Choroid plexus epithelial cell (primary cell): ENCODE measurements at regions not wholly inside any gene's neighbourhood (a gene's known extent, or its start where the extent isn't known, plus 50 kb on each side); places are given as distances from the start of the nearest gene placed in this dataset.
"Not testable (repeated sequence)": the region's sequence is repeated elsewhere in the genome, so short reads cannot be mapped to it uniquely, and the experiment has no call there.

Experiments used
- DNase-seq: peaks from one replicate; pipeline ENCODE4 v3.0.0-alpha.2; 2010; ENCODE audit warnings: low read depth
- H3K4me3 ChIP-seq: 2 replicates; pipeline ENCODE4 v1.5.1; 2011; ENCODE audit warnings: low read depth, mild to moderate bottlenecking, control low read depth, low read length, moderate library complexity
- TF ChIP-seq, protein P1 (sequence below): conservative IDR thresholded peaks from 2 replicates; pipeline ENCODE4 v1.5.1; 2011; ENCODE audit warnings: low read depth, mild to moderate bottlenecking, control low read depth, inconsistent platforms, low read length, moderate library complexity

DNA sequence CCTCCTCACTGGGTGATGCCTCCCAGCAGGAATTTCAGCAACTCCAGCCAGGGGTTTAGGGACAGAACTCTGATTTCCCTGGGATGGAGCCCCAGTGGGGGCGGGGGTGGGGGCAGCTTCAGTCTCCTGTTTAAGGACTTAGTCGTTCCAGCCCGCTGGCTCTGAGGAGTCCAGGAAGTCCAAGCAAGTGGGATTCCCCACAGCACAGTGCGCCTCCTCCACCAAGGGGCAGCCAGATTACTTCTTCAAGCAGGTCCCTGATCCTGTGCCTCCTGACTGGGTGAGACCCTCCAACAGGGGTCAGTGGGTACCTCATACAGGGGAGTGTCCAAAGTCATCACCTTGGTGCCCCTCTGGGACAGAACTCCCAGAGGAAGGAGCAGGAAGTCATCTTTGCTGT lies 1438.4 kb upstream of the B3GALT2 start:
- TF ChIP-seq, protein P1, sequence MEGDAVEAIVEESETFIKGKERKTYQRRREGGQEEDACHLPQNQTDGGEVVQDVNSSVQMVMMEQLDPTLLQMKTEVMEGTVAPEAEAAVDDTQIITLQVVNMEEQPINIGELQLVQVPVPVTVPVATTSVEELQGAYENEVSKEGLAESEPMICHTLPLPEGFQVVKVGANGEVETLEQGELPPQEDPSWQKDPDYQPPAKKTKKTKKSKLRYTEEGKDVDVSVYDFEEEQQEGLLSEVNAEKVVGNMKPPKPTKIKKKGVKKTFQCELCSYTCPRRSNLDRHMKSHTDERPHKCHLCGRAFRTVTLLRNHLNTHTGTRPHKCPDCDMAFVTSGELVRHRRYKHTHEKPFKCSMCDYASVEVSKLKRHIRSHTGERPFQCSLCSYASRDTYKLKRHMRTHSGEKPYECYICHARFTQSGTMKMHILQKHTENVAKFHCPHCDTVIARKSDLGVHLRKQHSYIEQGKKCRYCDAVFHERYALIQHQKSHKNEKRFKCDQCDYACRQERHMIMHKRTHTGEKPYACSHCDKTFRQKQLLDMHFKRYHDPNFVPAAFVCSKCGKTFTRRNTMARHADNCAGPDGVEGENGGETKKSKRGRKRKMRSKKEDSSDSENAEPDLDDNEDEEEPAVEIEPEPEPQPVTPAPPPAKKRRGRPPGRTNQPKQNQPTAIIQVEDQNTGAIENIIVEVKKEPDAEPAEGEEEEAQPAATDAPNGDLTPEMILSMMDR = no peak
- H3K4me3 ChIP-seq = no peak overlapping the region
- DNase-seq = no peak

DNA sequence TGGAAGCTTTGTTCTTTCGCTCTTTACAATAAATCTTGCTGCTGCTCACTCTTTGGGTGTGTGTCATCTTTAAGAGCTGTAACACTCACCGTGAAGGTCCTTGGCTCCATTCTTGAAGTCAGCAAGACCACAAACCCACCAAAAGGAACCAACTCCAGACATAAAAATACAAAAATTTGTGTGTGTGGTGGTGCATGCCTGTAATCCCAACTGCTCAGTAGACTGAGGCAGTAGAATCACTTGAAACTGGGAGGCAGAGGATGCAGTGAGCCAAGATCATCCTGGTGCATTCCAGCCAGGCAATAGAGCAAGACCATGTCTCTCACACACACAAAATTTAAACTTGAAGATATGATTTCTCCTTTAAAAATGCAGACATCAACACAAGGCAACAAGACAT lies 1431.7 kb upstream of the B3GALT2 start:
- H3K4me3 ChIP-seq = no peak overlapping the region
- no peak for DNase-seq
- TF ChIP-seq, protein P1 = no peak

DNA sequence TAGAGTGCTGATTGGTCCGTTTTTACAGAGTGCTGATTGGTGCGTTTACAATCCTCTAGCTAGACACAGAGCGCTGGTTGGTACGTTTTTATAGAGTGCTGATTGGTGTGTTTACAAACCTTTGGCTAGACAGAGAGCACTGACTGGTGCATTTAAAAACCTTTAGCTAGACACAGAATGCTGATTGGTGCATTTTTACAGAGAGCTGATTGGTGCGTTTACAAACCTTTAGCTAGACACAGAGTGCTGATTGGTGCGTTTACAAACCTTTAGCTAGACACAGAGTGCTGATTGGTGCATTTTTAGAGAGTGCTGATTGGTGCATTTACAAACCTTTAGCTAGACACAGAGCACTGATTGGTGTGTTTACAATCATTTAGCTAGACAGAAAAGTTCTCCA lies 1430.9 kb upstream of the B3GALT2 start:
- not testable (repeated sequence) for H3K4me3 ChIP-seq, DNase-seq

DNA sequence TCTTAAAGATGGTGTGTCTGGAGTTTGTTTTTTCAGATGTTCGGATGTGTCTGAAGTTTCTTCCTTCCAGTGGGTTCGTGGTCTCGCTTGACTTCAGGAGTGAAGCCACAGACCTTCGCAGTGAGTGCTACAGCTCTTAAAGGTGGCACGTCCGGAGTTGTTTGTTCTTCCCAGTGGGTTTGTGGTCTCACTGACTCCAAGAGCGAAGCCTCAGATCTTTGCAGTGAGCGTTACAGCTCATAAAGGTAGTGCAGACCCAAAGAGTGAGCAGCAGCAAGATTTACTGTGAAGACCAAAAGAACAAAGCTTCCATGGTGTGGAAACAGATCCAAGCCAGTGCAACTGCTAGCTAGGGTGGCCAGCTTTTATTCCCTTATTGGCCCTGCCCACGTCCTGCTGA lies 1430.4 kb upstream of the B3GALT2 start:
- TF ChIP-seq, protein P1 = no peak
- no peak overlapping the region for H3K4me3 ChIP-seq
- DNase-seq = no peak

DNA sequence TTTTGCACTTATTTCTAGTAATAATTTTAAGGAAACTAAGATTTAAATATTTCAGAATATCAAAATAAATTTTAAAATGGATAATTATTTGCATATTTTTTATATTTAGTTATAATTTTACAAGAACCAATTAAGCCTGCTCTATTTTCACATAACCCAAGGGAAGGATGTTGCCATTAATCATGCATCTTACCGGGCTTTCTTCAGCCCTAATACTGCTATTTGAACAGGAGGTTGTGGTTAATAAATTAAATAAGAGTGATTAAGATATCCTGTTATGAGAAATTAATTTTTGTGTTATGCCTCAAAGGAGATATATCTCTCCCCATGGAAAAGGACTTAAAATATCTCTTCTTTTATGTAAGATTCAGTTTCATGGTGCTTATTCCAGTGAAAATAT lies 1415.8 kb upstream of the B3GALT2 start:
- no peak for DNase-seq
- H3K4me3 ChIP-seq = no peak overlapping the region
- TF ChIP-seq, protein P1 = no peak

DNA sequence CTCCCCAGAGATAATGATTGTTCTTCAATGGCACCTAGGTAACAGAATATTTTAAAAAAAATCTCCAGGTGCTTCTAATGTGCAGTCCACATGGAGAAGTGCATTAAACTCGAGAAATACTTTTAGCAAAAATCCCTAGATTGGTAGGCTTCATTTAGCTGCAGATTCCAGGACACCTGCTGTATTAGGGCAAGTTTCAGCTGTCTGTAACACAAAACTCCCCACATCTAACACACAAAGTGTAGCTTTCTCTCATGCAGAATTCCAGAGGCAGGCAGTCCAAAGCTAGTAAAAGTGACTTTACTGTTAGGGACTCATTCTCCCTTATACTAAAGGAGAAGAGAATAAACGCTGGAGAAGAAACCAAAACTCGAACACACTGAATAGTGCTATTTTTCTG lies 1414.3 kb upstream of the B3GALT2 start:
- DNase-seq = no peak
- TF ChIP-seq, protein P1 = no peak
- H3K4me3 ChIP-seq = no peak overlapping the region

DNA sequence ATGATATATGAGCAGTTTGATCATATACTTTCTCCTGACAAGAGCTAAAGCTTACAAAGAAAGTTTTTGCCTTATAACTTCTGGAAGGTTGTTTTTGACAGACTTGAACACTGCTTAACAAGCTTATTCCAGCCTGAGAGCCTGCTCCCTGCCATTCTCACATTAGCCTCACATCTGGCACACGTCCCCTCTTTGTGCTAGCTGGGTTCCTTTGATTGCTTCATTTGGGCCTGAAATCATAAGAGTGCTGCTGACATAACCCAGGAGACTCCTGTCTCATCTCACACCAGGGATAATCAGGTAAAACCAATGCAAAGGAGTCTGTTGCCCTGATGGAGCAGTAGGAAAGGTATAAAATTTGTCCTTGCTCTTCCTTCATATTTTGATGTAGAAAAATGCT lies 1411.7 kb upstream of the B3GALT2 start:
- no peak overlapping the region for H3K4me3 ChIP-seq
- TF ChIP-seq, protein P1 = no peak

DNA sequence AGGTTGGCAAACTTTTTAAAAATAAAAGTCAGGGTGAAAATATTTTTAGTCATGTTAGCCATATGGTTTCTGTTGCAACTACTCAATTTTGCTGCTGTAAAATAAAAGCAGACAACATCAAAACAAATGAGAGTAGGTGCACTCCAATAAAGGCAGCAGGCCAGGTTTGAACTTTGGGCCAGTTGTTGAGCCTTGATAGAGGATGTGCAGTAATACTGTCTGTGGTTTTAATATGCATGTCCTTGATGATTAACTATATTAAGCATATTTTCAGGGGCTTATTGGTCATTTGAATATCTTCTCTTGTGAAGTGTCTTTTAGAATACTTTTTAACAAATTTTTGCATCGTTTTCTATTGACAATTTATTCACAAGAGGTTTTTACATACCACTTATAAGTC lies 1399.9 kb upstream of the B3GALT2 start:
- DNase-seq = no peak
- no peak overlapping the region for H3K4me3 ChIP-seq
- TF ChIP-seq, protein P1 = no peak

More for the DNA sequence above, 1411.7 kb upstream of the B3GALT2 start:
- DNase-seq = no peak
